Gastroesophageal sphincter (tissue), 3 donors: ENCODE measurements at regions not wholly inside any gene's neighbourhood (a gene's known extent, or its start where the extent isn't known, plus 50 kb on each side); places are given as distances from the start of the nearest gene placed in this dataset.

ENCODE experiments used
- CTCF ChIP-seq, 4 experiments: fragments of 200-600 bp in 2 of 4; fragments of 450-650 bp in 2 of 4; sonication (generic) in 1 of 4; IDR thresholded peaks; one replicate each; pipeline ENCODE4 v1.5.1; 2017 to 2019; ENCODE audit warnings: antibody characterized with exemption in 4 of 4, mild to moderate bottlenecking in 2 of 4, moderate library complexity in 2 of 4
- POLR2A ChIP-seq, 2 donors: fragments of 450-650 bp; IDR thresholded peaks; one replicate each; pipeline ENCODE4 v1.6.1; 2017; ENCODE audit warnings: antibody characterized with exemption in 2 of 2, mild to moderate bottlenecking in 2 of 2, moderate library complexity in 1 of 2

- TF ChIP-seq CTCF (IDR thresholded peaks at IDR 0.05) (no peak), POLR2A (IDR thresholded peaks at IDR 0.05) (no peak)
Observed at GRCh38 chr15:70501121-70501727, 262.1 kb downstream of the UACA start.
